ENCODE measurements at regions not wholly inside any gene's neighbourhood (a gene's known extent, or its start where the extent isn't known, plus 50 kb on each side); places are given as distances from the start of the nearest gene placed in this dataset.

DNA sequence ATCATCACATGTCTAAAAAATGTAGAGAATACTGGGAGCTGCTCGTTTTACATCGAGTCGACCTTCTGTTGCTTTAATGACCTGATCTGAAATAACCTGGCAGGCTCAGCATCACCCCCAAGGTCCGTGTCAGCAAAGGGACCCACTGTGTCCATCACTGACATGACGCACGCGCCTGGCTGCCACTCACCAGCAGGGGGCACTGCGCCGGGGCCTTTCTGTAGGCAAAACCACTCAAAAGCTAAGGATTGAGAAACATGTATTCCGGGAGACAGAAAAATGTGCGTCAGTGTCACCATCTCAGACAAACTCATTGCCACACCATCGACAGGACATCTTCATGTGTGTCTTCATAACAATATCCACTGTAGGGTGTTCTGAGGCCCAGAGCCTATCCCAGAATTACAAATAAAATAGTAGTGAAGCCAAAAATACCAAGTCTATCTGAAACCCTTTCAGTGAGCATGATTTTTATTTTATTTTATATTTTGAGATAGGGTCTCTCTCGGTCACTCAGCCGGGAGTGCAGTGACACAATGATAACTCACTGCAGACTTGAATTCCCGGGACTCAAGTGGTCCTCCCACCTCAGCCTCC, 130.3 kb upstream of the LSM14A start:
- TF ChIP-seq, protein P1, sequence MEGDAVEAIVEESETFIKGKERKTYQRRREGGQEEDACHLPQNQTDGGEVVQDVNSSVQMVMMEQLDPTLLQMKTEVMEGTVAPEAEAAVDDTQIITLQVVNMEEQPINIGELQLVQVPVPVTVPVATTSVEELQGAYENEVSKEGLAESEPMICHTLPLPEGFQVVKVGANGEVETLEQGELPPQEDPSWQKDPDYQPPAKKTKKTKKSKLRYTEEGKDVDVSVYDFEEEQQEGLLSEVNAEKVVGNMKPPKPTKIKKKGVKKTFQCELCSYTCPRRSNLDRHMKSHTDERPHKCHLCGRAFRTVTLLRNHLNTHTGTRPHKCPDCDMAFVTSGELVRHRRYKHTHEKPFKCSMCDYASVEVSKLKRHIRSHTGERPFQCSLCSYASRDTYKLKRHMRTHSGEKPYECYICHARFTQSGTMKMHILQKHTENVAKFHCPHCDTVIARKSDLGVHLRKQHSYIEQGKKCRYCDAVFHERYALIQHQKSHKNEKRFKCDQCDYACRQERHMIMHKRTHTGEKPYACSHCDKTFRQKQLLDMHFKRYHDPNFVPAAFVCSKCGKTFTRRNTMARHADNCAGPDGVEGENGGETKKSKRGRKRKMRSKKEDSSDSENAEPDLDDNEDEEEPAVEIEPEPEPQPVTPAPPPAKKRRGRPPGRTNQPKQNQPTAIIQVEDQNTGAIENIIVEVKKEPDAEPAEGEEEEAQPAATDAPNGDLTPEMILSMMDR (IDR thresholded peaks at IDR 0.05; ENCODE audit: low read depth, low read length, poor library complexity, severe bottlenecking): peak; percentile 99
- TF ChIP-seq EZH2phosphoT487 (IDR thresholded peaks at IDR 0.05; ENCODE audit: borderline replicate concordance, low read length): no peak
